ENCODE measurements at regions not wholly inside any gene's neighbourhood (a gene's known extent, or its start where the extent isn't known, plus 50 kb on each side); places are given as distances from the start of the nearest gene placed in this dataset.
"Not testable (repeated sequence)": the region's sequence is repeated elsewhere in the genome, so short reads cannot be mapped to it uniquely, and the experiment has no call there.

DNA sequence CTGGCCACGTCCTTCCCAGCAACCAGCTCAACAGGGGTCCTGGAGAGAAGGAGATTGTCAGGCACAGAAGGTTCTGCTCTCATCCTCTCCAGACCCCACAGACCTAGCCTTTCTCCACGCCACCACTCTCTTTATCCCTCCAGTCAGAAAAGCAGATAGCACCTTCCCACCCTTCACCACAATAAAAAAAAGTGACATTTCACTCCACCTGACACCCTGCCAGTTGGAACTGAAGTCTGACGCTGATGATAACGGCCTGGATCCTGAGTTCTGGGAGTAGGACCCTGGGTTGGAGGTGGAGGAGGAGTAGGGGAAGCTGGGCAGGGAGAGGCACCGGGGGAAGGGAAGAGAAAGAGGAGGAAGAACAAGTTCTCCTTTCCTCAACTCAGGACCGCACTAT is 127.5 kb upstream of the ANO1 start:
- WGBS, 5 donors, result 51 to 73% (median 68%) methylated on average over 6 of the region's 6 CpGs
- Histone ChIP-seq H3K27me3 (replicated peaks in 1 of 7) (peaks cover 0 to 60% (median 0%) of the 10 kb centered on the region in 7 donors), H3K27ac (no peak overlapping the region), H3K4me3 (no peak overlapping the region), H3K36me3 (no peaks in the 10 kb centered on the region), H3K4me1 (no peaks in the 10 kb centered on the region), H3K9me3 (peaks cover 0 to 16% (median 7%) of the 10 kb centered on the region in 8 donors)
- intact Hi-C loops (cut with DNase I; ENCODE audit: low total_unique reads), result no loop called here
- DNase-seq, result no peak
- TF ChIP-seq POLR2AphosphoS5 (IDR thresholded peaks at IDR 0.05) (no peak), POLR2A (IDR thresholded peaks at IDR 0.05) (no peak)
- TF ChIP-seq, protein P1, sequence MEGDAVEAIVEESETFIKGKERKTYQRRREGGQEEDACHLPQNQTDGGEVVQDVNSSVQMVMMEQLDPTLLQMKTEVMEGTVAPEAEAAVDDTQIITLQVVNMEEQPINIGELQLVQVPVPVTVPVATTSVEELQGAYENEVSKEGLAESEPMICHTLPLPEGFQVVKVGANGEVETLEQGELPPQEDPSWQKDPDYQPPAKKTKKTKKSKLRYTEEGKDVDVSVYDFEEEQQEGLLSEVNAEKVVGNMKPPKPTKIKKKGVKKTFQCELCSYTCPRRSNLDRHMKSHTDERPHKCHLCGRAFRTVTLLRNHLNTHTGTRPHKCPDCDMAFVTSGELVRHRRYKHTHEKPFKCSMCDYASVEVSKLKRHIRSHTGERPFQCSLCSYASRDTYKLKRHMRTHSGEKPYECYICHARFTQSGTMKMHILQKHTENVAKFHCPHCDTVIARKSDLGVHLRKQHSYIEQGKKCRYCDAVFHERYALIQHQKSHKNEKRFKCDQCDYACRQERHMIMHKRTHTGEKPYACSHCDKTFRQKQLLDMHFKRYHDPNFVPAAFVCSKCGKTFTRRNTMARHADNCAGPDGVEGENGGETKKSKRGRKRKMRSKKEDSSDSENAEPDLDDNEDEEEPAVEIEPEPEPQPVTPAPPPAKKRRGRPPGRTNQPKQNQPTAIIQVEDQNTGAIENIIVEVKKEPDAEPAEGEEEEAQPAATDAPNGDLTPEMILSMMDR (IDR thresholded peaks at IDR 0.05 in 8 of 11, conservative IDR thresholded peaks at IDR 0.05 in 3 of 11), result no peak

GRCh38 chr11:69951821-69952220 is 126.3 kb upstream of the ANO1 start:
- Histone ChIP-seq H3K4me1 (no peaks in the 10 kb centered on the region), H3K36me3 (no peaks in the 10 kb centered on the region), H3K9me3 (peaks cover 0 to 16% (median 7%) of the 10 kb centered on the region in 8 donors), H3K27ac (no peak overlapping the region), H3K4me3 (no peak overlapping the region), H3K27me3 (replicated peaks in 1 of 7) (peaks cover 0 to 60% (median 0%) of the 10 kb centered on the region in 7 donors)
- peak; percentile 47 for DNase-seq
- TF ChIP-seq POLR2AphosphoS5 (IDR thresholded peaks at IDR 0.05) (no peak), POLR2A (IDR thresholded peaks at IDR 0.05) (no peak)
- TF ChIP-seq, protein P1 (IDR thresholded peaks at IDR 0.05 in 8 of 11, conservative IDR thresholded peaks at IDR 0.05 in 3 of 11), result no peak
- intact Hi-C loops (cut with DNase I; ENCODE audit: low total_unique reads), result no loop called here
- 60 to 90% (median 80%) methylated on average over 1 to 8 of the region's 8 CpGs for WGBS, 5 donors

DNA sequence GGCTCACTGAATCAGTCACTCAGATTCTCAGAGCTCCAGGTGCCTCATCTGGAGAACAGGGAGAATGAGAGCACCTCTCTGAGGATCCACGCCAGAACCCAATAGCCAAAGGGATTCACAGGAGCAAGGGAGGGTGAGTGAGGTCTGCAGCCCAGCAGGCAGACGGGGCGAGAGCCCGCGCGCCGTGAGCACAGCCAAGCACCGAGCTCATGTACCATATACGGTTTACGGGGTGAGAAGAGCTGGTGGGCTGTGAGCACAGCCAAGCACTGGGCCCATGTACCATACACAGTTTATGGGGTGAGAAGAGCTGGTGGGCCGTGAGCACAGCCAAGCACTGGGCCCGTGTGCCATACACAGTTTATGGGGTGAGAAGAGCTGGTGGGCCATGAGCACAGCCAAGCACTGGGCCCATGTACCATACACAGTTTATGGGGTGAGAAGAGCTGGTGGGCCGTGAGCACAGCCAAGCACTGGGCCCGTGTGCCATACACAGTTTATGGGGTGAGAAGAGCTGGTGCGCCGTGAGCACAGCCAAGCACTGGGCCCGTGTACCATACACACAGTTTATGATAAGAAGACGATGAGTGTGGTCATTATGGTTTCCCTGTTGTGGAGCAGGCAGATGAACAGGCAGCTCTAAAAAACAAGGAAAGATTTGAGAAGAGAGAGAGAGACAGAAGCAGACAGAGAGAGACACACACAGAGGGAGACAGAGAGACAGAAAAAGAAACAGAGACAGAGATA is 125.7 kb upstream of the ANO1 start:
- H3K4me3 ChIP-seq; intact Hi-C loops (cut with DNase I; ENCODE audit: low total_unique reads); H3K36me3 ChIP-seq; H3K4me1 ChIP-seq; H3K27ac ChIP-seq: not testable (repeated sequence)
- peak; percentile 34 for DNase-seq
- Histone ChIP-seq H3K27me3 (replicated peaks in 1 of 7) (peaks cover 0 to 64% (median 0%) of the 10 kb centered on the region in 7 donors), H3K9me3 (peaks cover 0 to 16% (median 7%) of the 10 kb centered on the region in 8 donors)
- WGBS, 5 donors, result 84 to 94% (median 89%) methylated on average over 18 of the region's 18 CpGs

DNA sequence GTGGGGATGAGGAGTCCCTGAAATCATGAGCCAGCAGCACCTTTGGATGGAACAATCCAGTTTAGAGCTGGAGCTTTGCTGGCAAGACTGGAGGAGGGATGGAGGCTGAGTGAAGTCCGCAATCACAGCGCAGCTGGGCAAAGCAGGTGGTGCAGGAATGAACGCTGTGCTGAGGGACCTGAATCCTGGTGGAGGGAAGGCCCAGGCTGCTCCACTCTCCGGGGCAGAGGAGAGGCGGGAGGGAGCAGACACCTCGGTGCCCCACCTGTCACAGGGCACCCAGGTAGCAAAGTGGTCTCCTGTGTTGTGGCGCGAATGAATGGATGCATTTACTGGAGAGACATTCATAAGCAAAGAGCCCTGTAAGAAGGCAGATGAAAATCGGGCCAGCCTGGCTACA is 124.8 kb upstream of the ANO1 start:
- DNase-seq, result peak; percentile 35
- intact Hi-C loops (cut with DNase I; ENCODE audit: low total_unique reads), result no loop called here

More for the DNA sequence above, 124.8 kb upstream of the ANO1 start:
- TF ChIP-seq POLR2A (IDR thresholded peaks at IDR 0.05), result no peak
- TF ChIP-seq, protein P1 (IDR thresholded peaks at IDR 0.05 in 8 of 11, conservative IDR thresholded peaks at IDR 0.05 in 3 of 11), result no peak
- TF ChIP-seq POLR2AphosphoS5 (IDR thresholded peaks at IDR 0.05), result no peak
- no peaks in the 10 kb centered on the region for H3K36me3 ChIP-seq
- H3K9me3 ChIP-seq, result peaks cover 0 to 18% (median 7%) of the 10 kb centered on the region in 8 donors
- peaks cover 0 to 54% (median 0%) of the 10 kb centered on the region in 7 donors for H3K27me3 ChIP-seq (replicated peaks in 1 of 7)
- H3K27ac ChIP-seq, result no peak overlapping the region
- no peak overlapping the region for H3K4me3 ChIP-seq
- H3K4me1 ChIP-seq, result no peaks in the 10 kb centered on the region
- 74 to 84% (median 80%) methylated on average over 9 of the region's 9 CpGs for WGBS, 5 donors

All from spleen (tissue), 11 donors.